SK-N-SH (cell line): ENCODE measurements at regions not wholly inside any gene's neighbourhood (a gene's known extent, or its start where the extent isn't known, plus 50 kb on each side); places are given as distances from the start of the nearest gene placed in this dataset.

Experiments used
- CTCF ChIA-PET: fragments of 300-600, 350-600 bp; formaldehyde crosslinking; extraction: SDS; loops from one replicate; lab custom pipeline; 2021; lab: Yijun Ruan, JAX
- POLR2A ChIA-PET: fragments of 350-600 bp; sonication (Branson Sonifier 250); formaldehyde crosslinking; extraction: SDS; loops from one replicate; lab custom pipeline; 2020; ENCODE audit warnings: antibody characterized with exemption, inconsistent platforms; lab: Yijun Ruan, JAX
- DNase-seq: peaks from one replicate; pipeline ENCODE4 v3.0.0; 2012
- H2AFZ ChIP-seq: fragments of 200-600 bp; sonication (generic); 2 replicates; pipeline ENCODE4 v1.8.1; 2016; ENCODE audit warnings: antibody characterized with exemption, mild to moderate bottlenecking, low read depth
- H3F3A ChIP-seq: fragments of 200-600 bp; sonication (generic); replicated peaks from 2 replicates; pipeline ENCODE3; 2016; ENCODE audit warnings: antibody characterized with exemption, mild to moderate bottlenecking; ENCODE audit not compliant: insufficient read depth
- H3K27ac ChIP-seq, 2 experiments: fragments of 200-500 bp in 1 of 2; fragments of 200-600 bp in 1 of 2; sonication (Bioruptor generic) in 1 of 2; sonication (generic), shearing (Covaris generic) in 1 of 2; 2 replicates each; pipeline versions ENCODE4 v1.5.1 to v1.6.1; 2014 to 2016; ENCODE audit warnings: low read depth in 2 of 2, inconsistent platforms in 1 of 2, low read length in 1 of 2, mild to moderate bottlenecking in 1 of 2, mixed read lengths in 1 of 2
- H3K27me3 ChIP-seq: fragments of 200-600 bp; sonication (generic), shearing (Covaris generic); 2 replicates; pipeline ENCODE4 v1.6.1; 2016; ENCODE audit warnings: mixed run types; ENCODE audit not compliant: insufficient read depth
- H3K36me3 ChIP-seq, 2 experiments: fragments of 200-500 bp in 1 of 2; fragments of 200-600 bp in 1 of 2; sonication (Bioruptor generic) in 1 of 2; sonication (generic) in 1 of 2; replicated peaks in 1 of 2; 2 replicates each; pipeline versions ENCODE3 to v1.5.1; 2014 to 2016; ENCODE audit warnings: low read length in 1 of 2, mild to moderate bottlenecking in 1 of 2; ENCODE audit not compliant: insufficient read depth in 2 of 2, control insufficient read depth in 1 of 2
- H3K4me1 ChIP-seq, 2 experiments: fragments of 200-500 bp in 1 of 2; fragments of 200-600 bp in 1 of 2; sonication (Bioruptor generic) in 1 of 2; sonication (generic), shearing (Covaris generic) in 1 of 2; 2 replicates each; pipeline versions ENCODE4 v1.5.1 to v1.6.1; 2014 to 2016; ENCODE audit warnings: low read depth in 1 of 2, low read length in 1 of 2, mixed run types in 1 of 2; ENCODE audit not compliant: insufficient read depth in 2 of 2, control insufficient read depth in 1 of 2
- H3K4me2 ChIP-seq: fragments of 200-600 bp; sonication (generic), shearing (Covaris generic); 2 replicates; pipeline ENCODE4 v1.6.1; 2017; ENCODE audit warnings: mixed run types
- H3K4me3 ChIP-seq, 2 experiments: fragments of 200-500 bp in 1 of 2; fragments of 200-600 bp in 1 of 2; sonication (Bioruptor generic) in 1 of 2; sonication (generic), shearing (Covaris generic) in 1 of 2; 2 replicates each; pipeline versions ENCODE4 v1.5.1 to v1.8.1; 2014 to 2016; ENCODE audit warnings: low read depth in 2 of 2, inconsistent platforms in 1 of 2, low read length in 1 of 2, mild to moderate bottlenecking in 1 of 2, mixed read lengths in 1 of 2, moderate library complexity in 1 of 2
- H3K79me2 ChIP-seq: fragments of 200-600 bp; sonication (generic); 2 replicates; pipeline ENCODE4 v1.8.1; 2017; ENCODE audit warnings: mild to moderate bottlenecking; ENCODE audit not compliant: insufficient read depth
- H3K9ac ChIP-seq: fragments of 200-600 bp; sonication (generic); 2 replicates; pipeline ENCODE4 v1.6.1; 2017; ENCODE audit warnings: mixed run types
- H3K9me2 ChIP-seq: fragments of 200-600 bp; sonication (generic); 2 replicates; pipeline ENCODE4 v1.6.1; 2017; ENCODE audit warnings: mixed run types
- H3K9me3 ChIP-seq: fragments of 200-600 bp; sonication (generic); 2 replicates; pipeline ENCODE4 v1.6.1; 2017; ENCODE audit warnings: mixed run types, mild to moderate bottlenecking, moderate library complexity
- H4K20me1 ChIP-seq: fragments of 200-600 bp; sonication (generic); 2 replicates; pipeline ENCODE4 v1.6.1; 2017; ENCODE audit warnings: mild to moderate bottlenecking, mixed run types; ENCODE audit not compliant: insufficient read depth
- ELF1 ChIP-seq: IDR thresholded peaks from 2 replicates; pipeline ENCODE4 v1.4.0; 2012
- EP300 ChIP-seq, 2 experiments: IDR thresholded peaks; 2 replicates each; pipeline versions ENCODE4 v1.4.0 to v1.6.1; 2012; ENCODE audit warnings: borderline replicate concordance in 1 of 2, low read depth in 1 of 2, low read length in 1 of 2
- EZH2phosphoT487 ChIP-seq: fragments of 200-600 bp; sonication (generic); IDR thresholded peaks from 2 replicates; pipeline ENCODE4 v1.6.1; 2017; ENCODE audit warnings: low read depth, mixed run types, mild to moderate bottlenecking, antibody characterized with exemption, moderate library complexity, borderline replicate concordance
- FOSL2 ChIP-seq: IDR thresholded peaks from 2 replicates; pipeline ENCODE4 v1.4.0; 2012; ENCODE audit warnings: low read depth, mild to moderate bottlenecking, moderate library complexity, borderline replicate concordance
- FOXM1 ChIP-seq: IDR thresholded peaks from 2 replicates; pipeline ENCODE4 v1.4.0; 2012; ENCODE audit warnings: low read depth, mild to moderate bottlenecking
- GABPA ChIP-seq: IDR thresholded peaks from 2 replicates; pipeline ENCODE4 v1.4.0; 2012; ENCODE audit warnings: low read depth, mild to moderate bottlenecking
- JUND ChIP-seq: IDR thresholded peaks from 2 replicates; pipeline ENCODE4 v1.4.0; 2012
- POLR2AphosphoS5 ChIP-seq: IDR thresholded peaks from 2 replicates; pipeline ENCODE4 v1.6.1; 2012; ENCODE audit warnings: low read depth, low read length
- SIN3A ChIP-seq: IDR thresholded peaks from 2 replicates; pipeline ENCODE4 v1.6.1; 2012; ENCODE audit warnings: low read depth, mild to moderate bottlenecking, low read length, moderate library complexity, borderline replicate concordance
- SMC3 ChIP-seq: IDR thresholded peaks from 2 replicates; pipeline ENCODE4 v1.6.1; 2012; ENCODE audit warnings: low read depth, low read length, improper control_type of control experiment
- TCF12 ChIP-seq: IDR thresholded peaks from 2 replicates; pipeline ENCODE4 v1.4.0; 2012
- TEAD4 ChIP-seq: IDR thresholded peaks from 2 replicates; pipeline ENCODE4 v1.4.0; 2012; ENCODE audit warnings: mild to moderate bottlenecking, borderline replicate concordance; ENCODE audit not compliant: insufficient read depth
- YY1 ChIP-seq: IDR thresholded peaks from 2 replicates; pipeline ENCODE4 v1.4.0; 2012; ENCODE audit warnings: low read depth, mild to moderate bottlenecking
- WGBS: methylation state at CpG from one replicate; pipeline ENCODE4 v1.1.6; 2017; ENCODE audit warnings: low lambda C conversion rate; 5-methylcytosine and 5-hydroxymethylcytosine counted together
- TF ChIP-seq, protein P1 (sequence below): IDR thresholded peaks from 2 replicates; pipeline ENCODE4 v1.4.0; 2012; ENCODE audit warnings: low read depth, borderline replicate concordance
- TF ChIP-seq, protein P2 (sequence below): fragments of 200-600 bp; sonication (generic); IDR thresholded peaks from 2 replicates; pipeline ENCODE4 v1.6.1; 2017; ENCODE audit warnings: antibody characterized with exemption, mild to moderate bottlenecking, moderate library complexity
- TF ChIP-seq, protein P3 (sequence below): IDR thresholded peaks from 2 replicates; pipeline ENCODE4 v1.4.0; 2012; ENCODE audit warnings: low read depth, borderline replicate concordance

DNA sequence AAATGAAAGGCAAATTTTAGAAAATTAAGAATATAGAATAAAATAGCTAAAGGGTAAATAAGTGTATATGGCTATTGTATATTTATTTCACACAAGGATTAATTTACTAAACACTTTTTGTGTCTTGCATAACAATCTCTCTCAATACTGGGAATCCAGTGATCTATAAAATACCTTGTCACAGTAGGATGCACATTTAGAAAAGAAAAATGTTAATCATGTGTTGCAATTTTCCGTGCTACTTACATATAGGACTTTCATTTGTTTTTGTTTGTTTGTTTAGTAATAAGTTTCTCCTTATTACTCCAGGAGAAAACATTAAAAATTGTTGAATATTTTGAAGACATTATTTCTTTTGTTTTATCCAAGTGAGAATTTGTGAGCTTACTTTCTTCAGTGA, 1533.3 kb downstream of the SLITRK5 start:
- Histone ChIP-seq H3K36me3 (no peaks in the 10 kb centered on the region), H3K4me2 (no peak overlapping the region), H4K20me1 (no peaks in the 10 kb centered on the region), H3K27me3 (no peaks in the 10 kb centered on the region), H3K4me1 (no peaks in the 10 kb centered on the region), H3K4me3 (no peak overlapping the region), H2AFZ (no peak overlapping the region), H3F3A (no peaks in the 10 kb centered on the region), H3K79me2 (no peaks in the 10 kb centered on the region), H3K9ac (no peak overlapping the region), H3K27ac (no peak overlapping the region), H3K9me3 (no peaks in the 10 kb centered on the region), H3K9me2 (no peaks in the 10 kb centered on the region)
- POLR2A ChIA-PET = no interaction called here
- WGBS = 52% methylated on average over 1 of the region's 1 CpG
- DNase-seq = no peak
- no peak for TF ChIP-seq JUND
- no peak for TF ChIP-seq YY1
- TF ChIP-seq TCF12 = no peak
- TF ChIP-seq GABPA = no peak
- CTCF ChIA-PET = interaction anchor here (1.1 kb wide), 1 partner anchor 491 kb away, joined by 3 read pairs; no protein-coding TSS in a partner anchor

DNA sequence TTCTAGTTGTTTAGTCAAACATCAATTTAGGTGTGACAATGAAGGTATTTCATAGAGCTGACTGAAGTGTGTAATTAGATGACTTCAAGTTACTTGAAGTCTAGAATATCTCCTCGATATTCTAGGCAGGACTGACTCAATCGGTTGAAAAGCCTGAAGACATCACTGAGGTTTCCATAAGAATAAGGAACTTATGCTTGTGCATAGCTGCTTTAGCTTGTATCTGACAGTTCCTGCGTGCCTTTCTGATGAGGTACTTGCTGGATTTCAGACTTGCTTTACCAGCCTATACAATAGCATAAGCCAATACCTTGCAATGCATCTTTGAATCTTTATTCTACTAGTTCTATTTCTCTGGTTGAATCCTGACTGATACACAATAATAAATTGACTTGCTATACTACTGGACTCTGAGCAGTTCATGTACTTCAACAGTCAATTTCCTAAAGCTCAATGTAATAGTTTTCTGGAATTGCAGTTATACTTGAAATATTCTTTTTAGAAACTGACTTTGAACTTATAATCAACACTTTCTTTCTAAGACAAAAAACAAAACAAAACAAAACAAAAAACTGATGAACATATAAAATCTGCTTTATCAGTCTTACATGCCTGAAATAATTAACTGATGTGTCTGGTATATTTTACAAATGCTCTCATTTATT, 1534.8 kb downstream of the SLITRK5 start:
- no peak for DNase-seq
- TF ChIP-seq, protein P1, sequence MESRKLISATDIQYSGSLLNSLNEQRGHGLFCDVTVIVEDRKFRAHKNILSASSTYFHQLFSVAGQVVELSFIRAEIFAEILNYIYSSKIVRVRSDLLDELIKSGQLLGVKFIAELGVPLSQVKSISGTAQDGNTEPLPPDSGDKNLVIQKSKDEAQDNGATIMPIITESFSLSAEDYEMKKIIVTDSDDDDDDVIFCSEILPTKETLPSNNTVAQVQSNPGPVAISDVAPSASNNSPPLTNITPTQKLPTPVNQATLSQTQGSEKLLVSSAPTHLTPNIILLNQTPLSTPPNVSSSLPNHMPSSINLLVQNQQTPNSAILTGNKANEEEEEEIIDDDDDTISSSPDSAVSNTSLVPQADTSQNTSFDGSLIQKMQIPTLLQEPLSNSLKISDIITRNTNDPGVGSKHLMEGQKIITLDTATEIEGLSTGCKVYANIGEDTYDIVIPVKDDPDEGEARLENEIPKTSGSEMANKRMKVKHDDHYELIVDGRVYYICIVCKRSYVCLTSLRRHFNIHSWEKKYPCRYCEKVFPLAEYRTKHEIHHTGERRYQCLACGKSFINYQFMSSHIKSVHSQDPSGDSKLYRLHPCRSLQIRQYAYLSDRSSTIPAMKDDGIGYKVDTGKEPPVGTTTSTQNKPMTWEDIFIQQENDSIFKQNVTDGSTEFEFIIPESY = no peak
- TF ChIP-seq, protein P2, sequence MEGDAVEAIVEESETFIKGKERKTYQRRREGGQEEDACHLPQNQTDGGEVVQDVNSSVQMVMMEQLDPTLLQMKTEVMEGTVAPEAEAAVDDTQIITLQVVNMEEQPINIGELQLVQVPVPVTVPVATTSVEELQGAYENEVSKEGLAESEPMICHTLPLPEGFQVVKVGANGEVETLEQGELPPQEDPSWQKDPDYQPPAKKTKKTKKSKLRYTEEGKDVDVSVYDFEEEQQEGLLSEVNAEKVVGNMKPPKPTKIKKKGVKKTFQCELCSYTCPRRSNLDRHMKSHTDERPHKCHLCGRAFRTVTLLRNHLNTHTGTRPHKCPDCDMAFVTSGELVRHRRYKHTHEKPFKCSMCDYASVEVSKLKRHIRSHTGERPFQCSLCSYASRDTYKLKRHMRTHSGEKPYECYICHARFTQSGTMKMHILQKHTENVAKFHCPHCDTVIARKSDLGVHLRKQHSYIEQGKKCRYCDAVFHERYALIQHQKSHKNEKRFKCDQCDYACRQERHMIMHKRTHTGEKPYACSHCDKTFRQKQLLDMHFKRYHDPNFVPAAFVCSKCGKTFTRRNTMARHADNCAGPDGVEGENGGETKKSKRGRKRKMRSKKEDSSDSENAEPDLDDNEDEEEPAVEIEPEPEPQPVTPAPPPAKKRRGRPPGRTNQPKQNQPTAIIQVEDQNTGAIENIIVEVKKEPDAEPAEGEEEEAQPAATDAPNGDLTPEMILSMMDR = no peak
- TF ChIP-seq, all 33 proteins: peak for 0
- H3K9me2 ChIP-seq = no peaks in the 10 kb centered on the region
- CTCF ChIA-PET = interaction anchor here (1.5 to 1.8 kb wide), 2 partner anchors 11 to 15 kb away, joined by 4 to 6 read pairs; no protein-coding TSS in a partner anchor
- no peak overlapping the region for H3K4me2 ChIP-seq
- WGBS = 55% methylated on average over 3 of the region's 3 CpGs
- no peaks in the 10 kb centered on the region for H3K36me3 ChIP-seq
- H3K79me2 ChIP-seq = no peaks in the 10 kb centered on the region
- no peak overlapping the region for H3K9ac ChIP-seq
- H3K27me3 ChIP-seq = no peaks in the 10 kb centered on the region
- H3K9me3 ChIP-seq = no peaks in the 10 kb centered on the region
- H3K4me1 ChIP-seq = no peaks in the 10 kb centered on the region
- no peak overlapping the region for H3K27ac ChIP-seq
- H2AFZ ChIP-seq = no peak overlapping the region
- no peaks in the 10 kb centered on the region for H4K20me1 ChIP-seq
- H3K4me3 ChIP-seq = no peak overlapping the region
- POLR2A ChIA-PET = no interaction called here
- no peaks in the 10 kb centered on the region for H3F3A ChIP-seq

DNA sequence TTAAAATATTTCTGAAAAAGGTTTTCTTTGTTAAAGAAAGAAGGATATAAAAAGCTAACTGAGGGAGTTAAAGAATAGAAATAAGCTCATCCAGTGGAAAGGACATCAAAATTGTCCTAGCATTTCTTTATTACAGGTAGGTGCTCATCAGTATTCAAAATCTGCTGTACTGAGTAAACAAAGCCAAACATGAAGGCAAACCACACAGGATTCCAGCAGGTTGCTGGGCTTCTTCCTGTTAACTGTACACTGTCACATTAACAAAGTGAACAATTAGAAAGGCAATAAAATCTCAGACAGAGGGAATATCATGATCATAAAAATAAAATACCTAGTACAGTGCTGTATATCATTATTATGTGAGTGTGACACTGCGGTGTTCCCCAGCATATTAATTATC, 1541.0 kb downstream of the SLITRK5 start:
- Histone ChIP-seq H3K4me1 (no peaks in the 10 kb centered on the region), H3K4me3 (no peak overlapping the region), H3K36me3 (no peaks in the 10 kb centered on the region), H3K27ac (no peak overlapping the region), H3K27me3 (no peaks in the 10 kb centered on the region), H4K20me1 (no peaks in the 10 kb centered on the region), H3F3A (no peaks in the 10 kb centered on the region), H3K79me2 (no peaks in the 10 kb centered on the region), H3K9me3 (no peaks in the 10 kb centered on the region), H3K4me2 (no peak overlapping the region), H2AFZ (no peak overlapping the region), H3K9me2 (no peaks in the 10 kb centered on the region), H3K9ac (no peak overlapping the region)
- POLR2A ChIA-PET = no interaction called here
- TF ChIP-seq TEAD4 (no peak), SIN3A (no peak), ELF1 (no peak), FOXM1 (no peak), EZH2phosphoT487 (no peak), FOSL2 (no peak), POLR2AphosphoS5 (no peak), EP300 (IDR thresholded peaks at IDR 0.05; ENCODE audit: borderline replicate concordance in 1 of 2, low read depth in 1 of 2, low read length in 1 of 2) (no peak), SMC3 (no peak)
- TF ChIP-seq, protein P3, sequence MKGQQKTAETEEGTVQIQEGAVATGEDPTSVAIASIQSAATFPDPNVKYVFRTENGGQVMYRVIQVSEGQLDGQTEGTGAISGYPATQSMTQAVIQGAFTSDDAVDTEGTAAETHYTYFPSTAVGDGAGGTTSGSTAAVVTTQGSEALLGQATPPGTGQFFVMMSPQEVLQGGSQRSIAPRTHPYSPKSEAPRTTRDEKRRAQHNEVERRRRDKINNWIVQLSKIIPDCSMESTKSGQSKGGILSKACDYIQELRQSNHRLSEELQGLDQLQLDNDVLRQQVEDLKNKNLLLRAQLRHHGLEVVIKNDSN = no peak
- DNase-seq = no peak
- CTCF ChIA-PET = no interaction called here
- WGBS = 14% methylated on average over 1 of the region's 1 CpG
